COLO668 (cell line): ENCODE measurements at regions not wholly inside any gene's neighbourhood (a gene's known extent, or its start where the extent isn't known, plus 50 kb on each side); places are given as distances from the start of the nearest gene placed in this dataset.
"Not testable (repeated sequence)": the region's sequence is repeated elsewhere in the genome, so short reads cannot be mapped to it uniquely, and the experiment has no call there.

Experiments used
- DNase-seq: peaks from one replicate; lab custom pipeline; 2025; ENCODE audit not compliant: unreplicated experiment; lab: John Stamatoyannopoulos, UW

- DNase-seq, result no peak
Observed at GRCh38 chr7:159210581-159211235, 66.0 kb upstream of the VIPR2 start.

- DNase-seq, result no peak
Observed at GRCh38 chr7:159209429-159209828, 64.8 kb upstream of the VIPR2 start.

- no peak for DNase-seq
Observed at GRCh38 chr7:159207951-159208350, 63.3 kb upstream of the VIPR2 start.

DNA sequence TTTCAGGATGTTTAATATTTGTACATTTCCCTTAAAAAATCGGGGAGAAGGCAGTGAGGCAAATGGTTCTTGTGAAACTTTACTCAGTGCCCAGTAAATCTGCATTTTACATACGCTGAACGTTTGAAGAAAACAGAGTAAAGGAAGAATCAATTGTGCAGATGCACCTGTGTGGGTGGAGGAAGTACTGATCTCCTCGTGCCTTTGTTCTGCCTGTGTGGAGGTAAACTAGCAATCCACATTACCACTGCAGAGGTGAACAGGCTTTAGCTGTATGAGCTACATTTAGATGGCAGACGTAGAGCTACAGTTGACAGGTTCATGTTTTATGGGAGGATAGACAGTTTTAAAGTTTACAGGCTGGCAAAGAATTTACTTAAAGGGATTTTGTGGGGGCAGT is 62.7 kb upstream of the VIPR2 start:
- no peak for DNase-seq

DNA sequence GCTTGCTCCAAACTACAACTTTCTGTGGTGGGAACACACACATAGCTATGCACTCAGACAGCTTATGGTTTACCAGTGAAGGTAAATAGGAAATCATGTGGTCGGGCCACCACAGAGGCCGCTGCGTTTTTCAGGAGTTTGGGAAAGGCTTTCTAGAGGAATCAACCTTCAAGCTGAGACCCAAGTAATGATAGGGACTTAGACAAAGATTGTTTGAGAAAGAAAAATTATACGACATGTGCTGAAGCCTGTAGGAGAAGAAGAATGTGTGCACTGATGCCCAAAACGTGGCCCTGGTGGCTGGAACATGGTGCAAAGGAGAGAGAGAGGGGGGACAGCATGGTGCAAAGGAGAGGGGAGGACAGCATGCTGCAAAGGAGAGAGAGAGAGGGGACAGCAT is 61.2 kb upstream of the VIPR2 start:
- no peak for DNase-seq

DNA sequence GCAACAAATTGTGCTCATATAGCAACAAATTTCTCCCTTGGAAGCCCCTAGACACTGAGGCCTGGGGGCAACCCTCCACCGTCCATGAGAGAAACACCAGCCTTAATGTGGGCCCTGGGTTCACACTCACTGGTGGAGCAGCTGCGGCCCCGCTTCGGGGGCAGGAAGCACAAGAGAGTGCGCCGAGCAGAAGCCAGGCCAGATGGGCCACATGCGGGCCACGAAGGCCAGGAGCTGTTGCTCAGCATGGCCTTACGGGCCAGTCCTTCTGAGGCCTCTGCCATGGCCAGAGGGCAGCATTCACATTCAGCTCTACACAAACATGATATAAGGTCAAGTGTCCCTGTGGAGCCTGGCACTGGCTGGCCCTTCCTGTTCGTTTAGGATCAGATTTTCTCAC is 60.0 kb upstream of the VIPR2 start:
- DNase-seq, result no peak

GRCh38 chr7:159203253-159203652 is 58.6 kb upstream of the VIPR2 start:
- DNase-seq, result not testable (repeated sequence)

GRCh38 chr7:159201722-159202330 is 57.2 kb upstream of the VIPR2 start:
- DNase-seq, result no peak

DNA sequence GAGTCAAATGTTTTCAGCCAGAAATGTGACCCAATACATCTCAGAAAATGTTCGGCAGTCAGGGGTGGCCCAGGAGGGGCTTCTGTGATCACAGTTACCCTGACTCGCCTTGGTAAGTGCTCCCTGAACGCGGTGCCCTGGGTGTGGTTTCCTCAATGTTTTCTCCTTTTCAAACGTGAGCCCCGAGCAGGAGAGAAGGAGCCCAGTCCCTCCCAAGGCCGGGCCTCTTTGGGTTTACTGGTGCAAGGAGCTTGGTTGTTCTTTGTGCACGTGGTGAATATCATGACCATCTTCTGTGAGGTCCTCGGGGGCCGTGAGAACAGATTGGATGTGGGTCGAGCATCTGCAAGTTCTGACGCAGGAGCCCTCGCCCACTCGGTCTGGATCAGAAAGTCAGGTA is 55.8 kb upstream of the VIPR2 start:
- DNase-seq, result no peak

DNA sequence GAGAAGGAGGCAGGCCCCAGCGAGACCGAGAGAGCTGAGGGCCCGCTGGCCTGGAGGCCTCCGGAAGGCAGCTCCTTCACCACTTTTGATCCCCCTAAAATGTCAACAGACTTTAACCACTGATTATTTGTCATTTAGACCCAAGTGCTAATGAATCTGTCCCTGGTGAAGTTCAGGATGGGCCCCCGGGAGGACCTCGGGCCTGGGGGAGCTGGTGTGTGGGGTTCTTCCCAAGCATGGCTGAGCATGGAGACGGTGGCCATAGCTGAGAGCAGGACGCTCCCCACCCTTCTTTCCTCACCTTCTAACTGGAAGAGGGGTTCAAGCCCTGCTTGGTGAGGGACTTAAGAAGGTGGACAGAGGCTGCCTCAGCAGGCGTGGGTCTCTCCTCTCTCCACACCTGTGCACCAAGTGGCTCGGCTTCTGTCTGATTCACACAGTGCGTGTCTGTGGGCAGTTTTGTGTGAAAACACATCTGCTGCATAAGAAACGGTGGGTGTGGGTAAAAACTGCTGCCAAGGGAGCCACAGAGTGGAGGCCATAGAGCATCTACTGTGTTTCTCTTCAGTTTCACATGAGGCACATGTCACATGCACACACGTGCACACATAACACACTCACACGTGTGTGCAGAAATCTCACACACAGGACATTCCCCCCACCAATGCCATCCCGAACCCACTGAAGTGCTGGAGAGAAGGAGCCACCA is 53.5 kb upstream of the VIPR2 start:
- DNase-seq, result no peak

DNA sequence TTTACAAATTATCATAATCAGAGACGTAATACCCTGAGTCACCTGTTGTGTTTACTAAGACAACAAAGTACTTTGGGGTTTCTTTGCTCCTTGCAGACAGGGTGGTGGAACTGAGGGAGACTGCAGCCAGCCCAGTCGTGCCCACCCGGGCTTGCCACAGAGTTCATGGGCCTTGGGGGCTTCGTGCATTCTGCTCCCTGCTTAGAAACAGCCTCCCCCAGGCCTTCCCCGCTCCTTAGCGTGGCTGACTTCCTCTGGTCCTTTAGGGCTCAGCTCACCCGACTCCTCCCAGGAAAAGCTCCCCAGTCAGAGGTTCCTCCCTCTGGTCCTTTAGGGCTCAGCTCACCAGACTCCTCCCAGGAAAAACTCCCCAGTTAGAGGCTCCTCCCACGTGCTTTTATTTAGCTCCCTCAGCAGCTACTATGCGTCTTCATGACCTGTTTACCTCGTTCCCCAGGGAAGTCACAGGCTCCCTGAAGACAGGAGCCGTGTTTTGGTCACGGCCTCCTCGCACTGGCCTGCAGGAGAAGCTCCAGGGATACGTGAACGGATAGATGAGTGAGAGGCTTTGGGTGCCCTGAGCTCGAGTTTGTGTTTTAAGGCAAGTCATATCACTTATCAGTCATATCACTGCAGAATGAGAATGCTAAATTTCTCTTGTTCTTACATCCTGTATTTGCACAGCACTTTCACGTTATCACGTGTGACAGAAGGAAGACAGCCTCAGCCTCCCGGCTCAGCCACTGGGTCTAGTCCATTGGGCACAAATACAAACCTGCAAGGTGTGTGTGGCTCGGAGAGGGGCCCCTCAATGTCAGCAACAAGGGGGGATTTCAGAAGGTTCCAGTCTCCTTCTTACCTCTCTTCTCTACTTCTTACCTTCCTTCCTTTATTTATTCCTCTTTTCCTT is 52.7 kb upstream of the VIPR2 start:
- DNase-seq, result no peak

DNA sequence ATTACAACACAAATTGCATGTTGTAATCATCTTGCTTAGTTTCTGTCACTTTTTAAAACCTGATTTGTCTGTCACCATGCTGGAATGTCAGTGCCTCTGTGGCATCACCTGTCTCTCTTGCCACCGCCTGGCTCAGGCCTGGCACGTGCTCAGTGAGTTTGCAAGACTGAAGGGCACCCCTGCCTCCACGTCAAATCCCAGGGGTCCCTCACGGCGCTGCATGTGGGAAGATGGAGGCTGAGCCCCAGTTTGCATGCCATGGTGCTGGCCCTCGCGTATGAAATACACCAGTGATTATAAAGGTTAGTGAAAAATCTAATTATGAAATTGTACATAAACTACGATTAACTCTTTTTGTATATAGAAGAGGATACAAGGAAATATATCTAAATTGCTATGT is 51.9 kb upstream of the VIPR2 start:
- DNase-seq, result no peak

GRCh38 chr7:159195946-159196345 is 51.3 kb upstream of the VIPR2 start:
- DNase-seq, result no peak
